HG02981 (cell line): ENCODE measurements at regions not wholly inside any gene's neighbourhood (a gene's known extent, or its start where the extent isn't known, plus 50 kb on each side); places are given as distances from the start of the nearest gene placed in this dataset.
"Not testable (repeated sequence)": the region's sequence is repeated elsewhere in the genome, so short reads cannot be mapped to it uniquely, and the experiment has no call there.

Source experiments
- ATAC-seq: cut with Tn5 transposase; IDR thresholded peaks from one replicate; pipeline ENCODE4 v1.9.1; 2021; ENCODE audit warnings: mild to moderate bottlenecking, moderate library complexity; ENCODE audit not compliant: unreplicated experiment

- ATAC-seq: no peak
Observed at GRCh38 chr16:59913666-59914065, 1179.5 kb upstream of the GOT2 start.

- no peak for ATAC-seq
Observed at GRCh38 chr16:59909262-59909661, 1175.1 kb upstream of the GOT2 start.

- no peak for ATAC-seq
Observed at GRCh38 chr16:59907611-59908010, 1173.5 kb upstream of the GOT2 start.

DNA sequence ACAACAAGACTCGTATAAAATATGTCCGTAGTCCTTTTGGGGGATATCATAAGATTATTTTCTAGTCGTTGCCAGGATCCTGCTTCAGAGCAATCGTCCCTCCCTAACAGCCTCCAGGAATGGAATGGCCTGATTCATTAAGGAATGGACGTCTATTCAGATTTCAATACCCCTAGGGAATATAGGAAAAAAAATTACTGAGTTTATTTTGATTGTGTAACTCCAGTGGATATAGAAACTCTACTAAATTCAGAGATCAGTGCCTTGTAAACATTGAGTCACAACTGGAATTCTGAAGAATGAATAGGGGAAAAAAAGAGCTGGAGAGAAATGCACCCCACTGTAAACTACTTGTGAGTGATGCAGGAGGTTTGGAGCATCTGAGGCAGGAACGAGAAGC, 1171.5 kb upstream of the GOT2 start:
- ATAC-seq: no peak

- ATAC-seq: no peak
Observed at GRCh38 chr16:59905131-59905530, 1171.0 kb upstream of the GOT2 start.

DNA sequence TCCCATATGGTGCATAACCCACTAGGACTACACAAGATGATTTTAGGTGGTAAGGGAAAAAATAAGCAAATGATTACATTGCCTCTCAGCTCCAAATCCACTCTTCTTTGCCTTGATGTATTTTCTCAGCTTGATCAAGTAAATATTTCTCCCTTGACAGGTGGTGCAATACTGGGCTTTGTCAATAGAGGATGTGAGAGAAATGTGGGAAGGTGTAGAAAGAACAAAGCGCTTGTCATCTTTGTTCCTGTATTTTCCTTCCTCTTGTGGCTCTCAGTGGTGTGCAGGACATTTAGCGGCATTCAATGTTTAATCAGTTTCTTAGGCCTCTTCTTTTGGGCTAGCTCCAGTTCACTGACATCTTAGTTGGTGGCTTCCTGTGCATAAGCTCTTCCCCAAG, 1165.8 kb upstream of the GOT2 start:
- no peak for ATAC-seq

GRCh38 chr16:59892376-59892775, 1158.3 kb upstream of the GOT2 start:
- no peak for ATAC-seq

DNA sequence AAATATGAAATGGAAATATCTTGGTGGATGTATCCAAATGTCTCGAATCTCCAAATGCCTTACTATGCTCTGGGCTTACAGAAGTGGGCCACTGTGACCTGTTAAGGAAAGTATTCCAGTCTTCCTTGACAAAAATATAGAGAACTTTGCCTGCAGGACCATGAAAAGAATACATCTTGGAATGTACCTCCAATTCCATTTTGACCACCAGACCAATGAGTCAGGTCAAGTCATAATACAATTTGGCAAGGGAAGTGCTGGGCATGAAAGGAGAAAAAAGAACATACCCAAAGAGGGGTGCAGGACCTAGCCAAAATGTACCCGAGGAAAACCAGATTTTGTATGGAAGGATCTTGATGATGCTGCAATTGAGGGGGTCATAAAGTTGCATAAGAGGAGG, 1153.7 kb upstream of the GOT2 start:
- ATAC-seq: no peak

GRCh38 chr16:59886021-59886420, 1151.9 kb upstream of the GOT2 start:
- no peak for ATAC-seq

GRCh38 chr16:59881376-59881775, 1147.3 kb upstream of the GOT2 start:
- ATAC-seq: no peak

GRCh38 chr16:59880611-59881010, 1146.5 kb upstream of the GOT2 start:
- ATAC-seq: no peak

GRCh38 chr16:59878999-59879398, 1144.9 kb upstream of the GOT2 start:
- no peak for ATAC-seq

GRCh38 chr16:59878479-59878878, 1144.4 kb upstream of the GOT2 start:
- ATAC-seq: no peak

DNA sequence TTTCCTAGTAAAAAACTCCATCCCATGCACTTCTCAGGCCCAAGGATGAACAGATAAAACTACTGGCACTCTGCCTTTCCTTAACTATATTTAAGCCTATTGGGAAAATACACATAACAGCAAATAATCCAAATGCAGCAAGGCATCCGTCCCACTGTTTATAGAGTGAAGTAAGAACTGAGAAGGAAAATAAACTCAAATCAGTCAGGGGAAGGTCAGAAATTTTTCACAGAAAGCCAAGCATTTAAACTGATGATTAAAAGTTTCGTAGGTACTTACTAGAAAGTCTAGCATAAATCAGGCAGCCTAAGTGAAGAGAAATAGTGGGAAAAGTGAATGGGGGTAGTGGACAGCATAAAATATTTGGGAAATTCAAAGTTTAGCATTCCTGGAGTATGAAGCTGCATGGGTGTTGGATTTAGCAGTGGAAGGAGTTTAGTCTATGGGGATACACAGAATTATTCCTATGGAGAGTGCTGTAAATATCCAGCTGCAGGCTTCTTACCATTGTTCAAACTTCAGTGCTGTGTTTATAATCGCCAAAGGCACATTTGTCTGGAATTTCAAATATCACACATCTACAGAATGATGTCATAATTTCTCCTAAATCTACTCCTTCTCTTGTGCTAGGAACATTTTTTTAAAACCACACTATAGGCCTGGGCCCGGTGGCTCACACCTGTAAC, 1131.0 kb upstream of the GOT2 start:
- ATAC-seq: no peak

DNA sequence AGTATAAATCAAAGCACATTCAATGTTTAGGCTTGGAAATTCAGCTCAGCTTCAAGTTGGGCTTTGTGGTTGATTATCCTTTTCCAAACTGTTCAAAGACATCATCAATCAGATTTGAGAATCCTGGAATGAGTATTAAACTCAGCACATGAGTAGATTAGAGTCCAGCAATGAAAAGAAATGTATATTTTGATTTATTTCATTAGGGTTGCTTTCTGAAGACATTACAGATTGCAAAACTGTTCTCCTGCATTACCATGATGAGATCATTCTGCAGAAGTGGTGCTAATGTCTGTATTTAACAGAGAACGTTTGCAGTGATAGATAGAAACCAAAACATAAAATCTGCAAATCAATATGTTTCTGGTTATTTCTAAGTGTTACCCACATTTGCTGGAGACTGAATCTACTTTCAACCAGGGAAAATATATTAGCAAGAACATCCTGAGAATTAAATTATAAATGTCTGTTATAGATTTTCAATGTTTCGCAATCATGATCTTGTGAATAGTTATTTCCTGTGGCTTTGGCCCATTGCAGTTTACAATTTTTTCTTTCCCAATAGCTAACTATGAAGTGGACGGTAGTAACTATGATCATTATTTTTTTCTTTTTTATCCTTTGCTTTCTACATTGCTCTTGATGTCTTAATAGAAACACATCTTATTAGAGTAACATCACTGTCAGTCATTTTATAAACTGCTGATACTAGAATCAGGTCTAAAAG, 1125.7 kb upstream of the GOT2 start:
- no peak for ATAC-seq

DNA sequence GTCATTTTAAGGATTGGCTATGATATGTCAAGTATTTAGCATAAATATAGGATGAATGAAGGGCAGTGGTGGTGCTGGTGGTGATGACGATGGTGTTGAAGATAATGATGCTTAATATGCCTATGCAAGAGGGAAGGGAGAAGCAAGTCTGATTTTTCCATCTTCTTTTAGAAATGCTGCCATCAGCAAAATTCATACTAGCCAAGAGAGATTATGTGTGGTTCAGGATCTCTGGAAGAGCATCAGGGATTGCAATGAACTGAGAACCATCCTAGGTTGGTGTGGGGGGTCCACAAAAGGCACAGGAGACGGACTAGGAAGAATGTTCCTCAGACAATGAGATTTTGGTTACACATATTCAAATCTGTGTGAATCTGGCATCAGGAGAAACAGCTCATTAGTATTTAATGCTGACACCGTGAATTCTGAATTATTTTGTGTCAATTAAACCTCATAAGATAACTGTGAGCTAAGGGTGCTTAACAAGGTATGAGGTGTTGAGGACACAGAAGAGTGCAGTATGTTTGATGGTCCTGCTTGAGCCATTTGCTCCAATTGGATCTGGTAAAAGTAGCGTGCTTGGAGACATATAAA, 1120.8 kb upstream of the GOT2 start:
- ATAC-seq: no peak

DNA sequence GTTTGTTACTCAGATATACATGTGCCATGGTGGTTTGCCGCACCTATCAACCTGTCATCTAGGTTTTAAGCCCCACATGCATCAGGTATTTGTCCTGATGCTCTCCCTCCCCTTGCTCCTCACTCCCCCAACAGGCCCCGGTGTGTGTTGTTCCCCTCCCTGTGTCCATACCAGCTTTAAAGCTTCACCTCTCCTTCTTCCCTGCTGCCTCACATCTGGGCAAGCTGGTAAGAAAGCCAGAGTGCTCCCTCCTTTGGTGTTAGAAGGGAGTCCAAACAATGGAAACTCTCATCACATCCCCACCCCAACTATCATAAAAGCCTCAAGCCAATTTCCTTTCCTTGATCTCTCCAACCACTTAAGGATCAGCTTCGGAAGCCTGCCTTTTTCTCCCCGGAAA, 1115.6 kb upstream of the GOT2 start:
- no peak for ATAC-seq

GRCh38 chr16:59848296-59848695, 1114.2 kb upstream of the GOT2 start:
- ATAC-seq: no peak

- ATAC-seq: no peak
Observed at GRCh38 chr16:59840169-59840568, 1106.1 kb upstream of the GOT2 start.

- ATAC-seq: no peak
Observed at GRCh38 chr16:59826767-59827166, 1092.7 kb upstream of the GOT2 start.

DNA sequence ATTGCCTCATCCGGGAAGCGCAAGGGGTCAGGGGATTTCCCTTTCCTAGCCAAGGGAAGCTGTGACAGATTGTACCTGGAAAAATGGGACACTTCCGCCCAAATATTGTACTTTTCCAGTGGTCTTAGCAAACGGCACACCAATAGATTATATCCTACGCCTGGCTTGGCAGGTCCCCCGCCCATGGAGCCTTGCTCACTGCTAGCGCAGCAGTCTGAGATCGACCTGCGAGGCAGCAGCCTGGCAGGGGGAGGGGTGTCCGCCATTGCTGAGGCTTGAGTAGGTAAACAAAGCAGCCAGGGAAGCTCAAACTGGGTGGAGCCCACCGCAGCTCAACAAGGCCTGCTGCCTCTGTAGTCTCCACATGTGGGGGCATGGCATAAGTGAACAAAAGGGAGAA, 1075.4 kb upstream of the GOT2 start:
- ATAC-seq: not testable (repeated sequence)

GRCh38 chr16:59783191-59783590, 1049.1 kb upstream of the GOT2 start:
- no peak for ATAC-seq
